ENCODE measurements at regions not wholly inside any gene's neighbourhood (a gene's known extent, or its start where the extent isn't known, plus 50 kb on each side); places are given as distances from the start of the nearest gene placed in this dataset.

- TF ChIP-seq CTCF (IDR thresholded peaks at IDR 0.05 in 8 of 11, conservative IDR thresholded peaks at IDR 0.05 in 3 of 11) (no peak), POLR2AphosphoS5 (IDR thresholded peaks at IDR 0.05) (no peak), POLR2A (IDR thresholded peaks at IDR 0.05) (no peak)
Observed at GRCh38 chr6:21941926-21942325, 348.4 kb downstream of the SOX4 start.
